ENCODE measurements at regions not wholly inside any gene's neighbourhood (a gene's known extent, or its start where the extent isn't known, plus 50 kb on each side); places are given as distances from the start of the nearest gene placed in this dataset.

GRCh38 chr20:17888044-17888443 is 80.5 kb downstream of the SNX5 start:
- TF ChIP-seq, protein P1, sequence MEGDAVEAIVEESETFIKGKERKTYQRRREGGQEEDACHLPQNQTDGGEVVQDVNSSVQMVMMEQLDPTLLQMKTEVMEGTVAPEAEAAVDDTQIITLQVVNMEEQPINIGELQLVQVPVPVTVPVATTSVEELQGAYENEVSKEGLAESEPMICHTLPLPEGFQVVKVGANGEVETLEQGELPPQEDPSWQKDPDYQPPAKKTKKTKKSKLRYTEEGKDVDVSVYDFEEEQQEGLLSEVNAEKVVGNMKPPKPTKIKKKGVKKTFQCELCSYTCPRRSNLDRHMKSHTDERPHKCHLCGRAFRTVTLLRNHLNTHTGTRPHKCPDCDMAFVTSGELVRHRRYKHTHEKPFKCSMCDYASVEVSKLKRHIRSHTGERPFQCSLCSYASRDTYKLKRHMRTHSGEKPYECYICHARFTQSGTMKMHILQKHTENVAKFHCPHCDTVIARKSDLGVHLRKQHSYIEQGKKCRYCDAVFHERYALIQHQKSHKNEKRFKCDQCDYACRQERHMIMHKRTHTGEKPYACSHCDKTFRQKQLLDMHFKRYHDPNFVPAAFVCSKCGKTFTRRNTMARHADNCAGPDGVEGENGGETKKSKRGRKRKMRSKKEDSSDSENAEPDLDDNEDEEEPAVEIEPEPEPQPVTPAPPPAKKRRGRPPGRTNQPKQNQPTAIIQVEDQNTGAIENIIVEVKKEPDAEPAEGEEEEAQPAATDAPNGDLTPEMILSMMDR (IDR thresholded peaks at IDR 0.05; ENCODE audit: control extremely low read depth in 1 of 3, insufficient read depth in 1 of 3, low read depth in 1 of 3, low read length in 3 of 3) = no peak
- TF ChIP-seq SAP30 (IDR thresholded peaks at IDR 0.05; ENCODE audit: insufficient read depth, insufficient replicate concordance, low read length) (no peak), USF2 (IDR thresholded peaks at IDR 0.05; ENCODE audit: low read length) (no peak), POLR2A (IDR thresholded peaks at IDR 0.05; ENCODE audit: control extremely low read depth in 1 of 2, low read depth in 2 of 2, low read length in 2 of 2) (no peak), JUN (IDR thresholded peaks at IDR 0.05; ENCODE audit: low read depth, low read length) (no peak), POLR2AphosphoS5 (IDR thresholded peaks at IDR 0.05; ENCODE audit: low read depth, low read length) (no peak), TAF1 (IDR thresholded peaks at IDR 0.05; ENCODE audit: low read depth, low read length) (no peak), MAX (IDR thresholded peaks at IDR 0.05) (no peak)

Measured in H1 (cell line).